ENCODE measurements at regions not wholly inside any gene's neighbourhood (a gene's known extent, or its start where the extent isn't known, plus 50 kb on each side); places are given as distances from the start of the nearest gene placed in this dataset.

GRCh38 chr3:95172164-95172943 is 1109.5 kb downstream of the NSUN3 start:
- no peak overlapping the region for H3K4me3 ChIP-seq (ENCODE audit: low read depth, low read length)
- no peak overlapping the region for H3K27ac ChIP-seq
- no peak for TF ChIP-seq CTCF (IDR thresholded peaks at IDR 0.05; ENCODE audit: low read depth, low read length)
- H3K27me3 ChIP-seq (ENCODE audit: insufficient read depth, low read depth, severe bottlenecking), result peaks cover 18% of the 10 kb centered on the region
- H3K9me3 ChIP-seq (ENCODE audit: severe bottlenecking), result no peaks in the 10 kb centered on the region
- no peaks in the 10 kb centered on the region for H3K36me3 ChIP-seq
- no peak for DNase-seq

DNA sequence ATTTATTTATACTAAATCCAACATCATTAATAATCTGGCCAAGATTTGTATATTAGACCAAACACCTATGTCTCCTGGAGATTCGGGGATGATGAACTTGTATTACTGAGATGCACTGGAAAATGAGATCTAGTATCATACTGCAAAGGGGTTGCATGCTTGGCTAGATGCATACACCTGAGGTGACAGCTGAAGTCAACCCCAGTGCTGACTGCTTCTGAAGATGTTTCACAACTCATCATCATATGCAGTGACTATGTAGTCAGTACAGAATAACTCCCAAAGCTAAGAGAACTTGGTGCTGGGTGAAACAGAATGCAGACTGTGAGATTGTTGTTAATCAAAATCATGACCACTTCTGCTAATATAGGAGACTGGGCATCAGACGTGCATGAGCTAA is 1114.2 kb downstream of the NSUN3 start:
- Histone ChIP-seq H3K36me3 (no peaks in the 10 kb centered on the region), H3K27ac (no peak overlapping the region)

DNA sequence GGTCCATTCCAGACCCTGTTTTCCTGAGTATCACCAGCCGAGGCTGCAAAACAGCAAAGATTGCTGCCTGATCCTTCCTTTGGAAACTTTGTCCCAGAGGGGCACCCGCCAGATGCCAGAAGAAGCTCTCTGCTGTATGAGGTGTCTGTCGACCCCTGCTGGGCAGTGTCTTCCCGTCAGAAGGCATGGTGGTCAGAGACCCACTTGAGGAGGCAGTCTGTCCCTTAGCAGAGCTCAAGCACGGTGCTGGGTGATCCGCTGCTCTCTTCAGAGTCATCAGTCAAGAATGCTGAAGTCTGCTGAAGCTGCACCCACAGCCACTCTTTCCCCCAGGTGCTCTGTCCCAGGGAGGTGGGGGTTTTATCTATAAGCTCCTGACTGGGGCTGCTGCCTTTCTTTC is 1121.2 kb downstream of the NSUN3 start:
- TF ChIP-seq CTCF (IDR thresholded peaks at IDR 0.05; ENCODE audit: low read depth, low read length), result peak; percentile 32
- DNase-seq, result peak; percentile 6
- no peak overlapping the region for H3K27ac ChIP-seq
- no peaks in the 10 kb centered on the region for H3K9me3 ChIP-seq (ENCODE audit: severe bottlenecking)
- peaks cover 51% of the 10 kb centered on the region for H3K27me3 ChIP-seq (ENCODE audit: insufficient read depth, low read depth, severe bottlenecking)
- no peaks in the 10 kb centered on the region for H3K36me3 ChIP-seq
- no peak overlapping the region for H3K4me3 ChIP-seq (ENCODE audit: low read depth, low read length)

More for the DNA sequence above, 1114.2 kb downstream of the NSUN3 start:
- no peak for TF ChIP-seq CTCF (IDR thresholded peaks at IDR 0.05; ENCODE audit: low read depth, low read length)
- H3K27me3 ChIP-seq (ENCODE audit: insufficient read depth, low read depth, severe bottlenecking), result peaks cover 30% of the 10 kb centered on the region
- H3K4me3 ChIP-seq (ENCODE audit: low read depth, low read length), result no peak overlapping the region
- DNase-seq, result no peak
- no peaks in the 10 kb centered on the region for H3K9me3 ChIP-seq (ENCODE audit: severe bottlenecking)

DNA sequence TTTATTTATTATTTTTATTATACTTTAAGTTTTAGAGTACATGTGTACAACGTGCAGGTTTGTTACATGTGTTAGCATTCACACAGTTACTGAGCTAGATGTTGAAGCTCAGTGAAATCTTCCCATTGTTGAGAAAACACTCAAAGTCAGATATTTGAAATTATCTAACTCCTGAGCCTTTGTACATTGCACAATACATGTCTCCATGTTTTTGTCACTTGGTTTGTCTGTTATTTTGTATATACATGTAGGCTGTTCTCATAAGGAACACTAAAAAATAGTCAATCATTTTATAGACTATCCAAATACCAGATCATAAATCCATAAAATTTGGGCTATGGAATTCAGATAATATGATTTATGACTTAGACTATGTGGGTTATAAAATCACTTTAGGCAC is 1126.5 kb downstream of the NSUN3 start:
- Histone ChIP-seq H3K27ac (no peak overlapping the region), H3K4me3 (ENCODE audit: low read depth, low read length) (no peak overlapping the region), H3K36me3 (no peaks in the 10 kb centered on the region), H3K9me3 (ENCODE audit: severe bottlenecking) (no peaks in the 10 kb centered on the region), H3K27me3 (ENCODE audit: insufficient read depth, low read depth, severe bottlenecking) (peaks cover 25% of the 10 kb centered on the region)
- TF ChIP-seq CTCF (IDR thresholded peaks at IDR 0.05; ENCODE audit: low read depth, low read length), result no peak
- DNase-seq, result no peak

DNA sequence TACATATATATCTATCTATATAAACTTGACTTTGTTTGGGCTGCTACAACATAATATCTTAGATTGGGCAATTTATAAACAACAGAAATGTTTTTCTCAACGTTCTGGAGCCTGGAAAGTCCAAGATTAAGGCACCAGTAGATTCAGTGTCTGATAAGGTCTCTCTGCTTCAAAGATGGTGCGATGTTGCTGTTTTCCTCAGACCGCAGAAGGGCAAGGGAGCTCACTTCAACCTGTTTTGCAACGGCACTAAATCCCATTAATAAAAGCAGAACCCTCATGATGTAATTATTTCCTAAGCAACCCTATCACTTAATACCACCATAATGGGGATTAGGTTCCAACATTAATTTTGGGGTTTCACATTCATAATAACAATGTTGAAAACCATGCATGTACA is 1134.8 kb downstream of the NSUN3 start:
- H3K36me3 ChIP-seq, result no peaks in the 10 kb centered on the region
- no peak for DNase-seq
- H3K27ac ChIP-seq, result no peak overlapping the region
- H3K4me3 ChIP-seq (ENCODE audit: low read depth, low read length), result no peak overlapping the region
- peaks cover 9% of the 10 kb centered on the region for H3K27me3 ChIP-seq (ENCODE audit: insufficient read depth, low read depth, severe bottlenecking)
- TF ChIP-seq CTCF (IDR thresholded peaks at IDR 0.05; ENCODE audit: low read depth, low read length), result no peak
- no peaks in the 10 kb centered on the region for H3K9me3 ChIP-seq (ENCODE audit: severe bottlenecking)

GRCh38 chr3:95200384-95200783 is 1137.5 kb downstream of the NSUN3 start:
- no peak for DNase-seq

More at GRCh38 chr3:95200384-95200783, 1137.5 kb downstream of the NSUN3 start:
- Histone ChIP-seq H3K27me3 (ENCODE audit: insufficient read depth, low read depth, severe bottlenecking) (peaks cover 17% of the 10 kb centered on the region), H3K27ac (no peak overlapping the region), H3K9me3 (ENCODE audit: severe bottlenecking) (no peaks in the 10 kb centered on the region), H3K36me3 (no peaks in the 10 kb centered on the region), H3K4me3 (ENCODE audit: low read depth, low read length) (no peak overlapping the region)
- no peak for TF ChIP-seq CTCF (IDR thresholded peaks at IDR 0.05; ENCODE audit: low read depth, low read length)
